ENCODE measurements at regions not wholly inside any gene's neighbourhood (a gene's known extent, or its start where the extent isn't known, plus 50 kb on each side); places are given as distances from the start of the nearest gene placed in this dataset.

DNA sequence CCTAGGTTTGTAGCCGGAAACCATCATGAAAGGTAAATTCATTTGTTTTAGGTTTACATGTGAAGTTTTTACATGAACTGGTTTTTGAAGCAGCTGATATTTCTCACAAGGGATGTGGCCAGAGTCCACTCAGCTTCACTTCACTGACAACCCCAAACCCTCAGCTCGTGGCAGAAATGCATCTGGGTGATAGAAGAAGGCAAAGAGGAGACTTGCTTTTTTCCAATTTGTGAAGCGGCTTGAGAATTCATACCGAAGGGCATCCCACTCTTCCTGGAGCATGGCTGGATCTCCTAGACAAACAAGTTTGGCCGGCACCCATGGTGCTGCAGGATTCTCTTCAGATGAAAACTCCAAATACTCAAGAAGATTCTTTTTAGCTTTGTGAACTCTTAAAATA lies 392.8 kb upstream of the CNR1 start:
- DNase-seq: no peak

DNA sequence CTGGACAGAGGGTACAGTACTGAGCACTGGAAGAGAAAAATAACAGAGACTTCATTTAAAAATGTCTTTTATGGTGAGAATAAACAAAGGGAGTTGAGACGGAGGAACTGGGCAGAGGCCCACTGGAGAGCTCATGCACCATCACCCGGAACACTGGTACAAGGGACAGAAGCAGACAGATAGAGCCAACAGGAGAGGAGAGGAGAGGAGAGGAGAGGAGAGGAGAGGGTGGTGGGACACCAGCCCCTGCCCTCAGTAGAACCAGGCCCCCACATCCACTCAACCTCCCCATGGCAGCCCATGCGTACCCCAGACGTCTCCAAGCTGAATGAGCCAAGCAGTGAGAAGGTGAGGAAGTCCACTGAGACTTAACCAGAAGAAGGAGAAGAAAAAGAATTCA lies 390.5 kb upstream of the CNR1 start:
- no peak for DNase-seq

GRCh38 chr6:88548891-88549505 lies 382.9 kb upstream of the CNR1 start:
- no peak for DNase-seq

- no peak for DNase-seq
Measured at GRCh38 chr6:88547768-88548167, 381.6 kb upstream of the CNR1 start.

DNA sequence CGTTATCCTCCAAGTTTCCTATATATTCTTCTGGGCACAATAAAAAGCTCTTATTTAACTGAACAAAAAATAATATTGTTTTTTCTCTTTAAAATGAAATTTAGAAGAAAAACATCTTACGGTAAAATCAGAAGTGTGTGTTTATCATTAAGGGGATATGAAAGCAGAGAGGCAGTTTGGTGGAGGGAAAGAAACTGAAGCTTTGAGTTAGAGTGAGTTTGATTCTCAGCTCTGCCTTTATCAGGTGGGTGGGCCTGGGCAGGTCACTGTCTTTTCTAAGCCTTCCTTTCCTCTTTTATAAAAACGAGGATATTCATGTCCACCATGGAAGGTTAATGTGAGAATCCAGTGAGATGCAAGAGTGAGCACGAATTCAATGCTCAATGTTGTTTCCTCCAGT lies 379.8 kb upstream of the CNR1 start:
- DNase-seq: no peak

DNA sequence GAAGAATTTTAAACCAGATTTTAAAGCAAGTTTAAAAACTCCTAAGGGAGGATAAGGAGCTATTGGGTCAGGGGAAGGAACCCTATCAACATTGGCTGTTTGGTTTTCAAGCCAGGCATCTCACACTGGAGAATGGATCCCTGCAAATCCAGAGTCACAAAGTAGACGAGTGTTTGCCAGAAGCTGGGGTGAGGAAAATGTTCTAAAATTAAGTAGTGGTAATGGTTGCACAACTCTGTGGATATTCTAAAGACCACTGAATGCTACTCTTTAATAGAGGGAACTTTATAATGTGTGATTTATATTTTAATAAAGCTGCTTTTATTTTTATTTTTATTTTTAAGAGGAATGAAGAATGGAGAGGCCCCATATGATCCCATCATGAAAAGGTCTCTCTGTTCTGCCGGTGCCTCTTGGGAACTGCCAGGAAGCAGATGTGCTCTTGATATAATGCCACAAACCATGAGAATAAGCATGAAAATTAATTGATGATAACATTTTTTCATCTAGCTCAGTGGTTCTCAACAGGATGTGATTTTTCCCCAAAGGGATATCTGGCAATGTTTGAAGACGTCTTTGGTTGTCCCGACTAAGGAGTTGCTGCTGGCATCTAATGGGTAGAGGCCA lies 379.0 kb upstream of the CNR1 start:
- DNase-seq: no peak

DNA sequence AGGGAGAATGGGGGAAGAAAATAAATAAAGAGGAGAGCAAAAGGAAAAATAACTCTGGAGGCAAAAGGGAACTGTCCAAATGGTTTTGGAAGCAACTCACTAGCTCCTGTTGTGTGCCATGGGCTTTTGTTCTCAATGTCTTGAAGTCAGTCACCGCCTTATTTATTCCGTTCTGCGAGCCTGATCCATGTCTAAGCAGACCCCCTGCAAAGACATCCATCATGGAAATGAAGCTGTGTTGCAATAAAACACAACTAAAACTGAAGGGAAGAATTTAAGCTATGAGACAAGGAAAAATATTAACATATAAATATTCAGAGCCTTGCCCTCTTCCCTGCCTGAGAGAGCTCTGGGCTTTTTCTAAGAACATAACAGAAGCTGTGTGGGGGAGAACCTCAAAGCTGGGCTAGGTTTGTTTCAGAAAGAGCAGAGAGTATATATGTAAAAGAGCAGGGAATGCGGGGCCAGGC lies 373.2 kb upstream of the CNR1 start:
- no peak for DNase-seq

DNA sequence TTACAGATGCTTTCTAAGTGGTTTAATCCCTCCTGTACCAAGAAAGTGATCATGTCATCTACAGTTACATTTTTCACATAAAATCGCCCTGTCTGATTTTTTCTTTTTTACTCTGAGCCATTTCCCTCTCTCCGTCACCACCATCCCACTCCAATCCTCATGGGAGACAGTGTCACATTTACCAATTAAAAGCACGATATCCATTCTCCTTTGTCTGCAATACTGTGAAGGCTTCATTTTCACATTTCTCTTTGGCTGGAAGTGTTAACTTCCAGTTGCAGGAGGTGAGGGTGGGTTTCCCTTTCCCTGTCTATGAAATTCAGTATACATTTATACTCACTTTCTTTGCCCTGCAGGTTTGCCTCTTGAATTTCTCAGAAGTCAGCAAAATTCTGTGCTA lies 372.7 kb upstream of the CNR1 start:
- DNase-seq: no peak

DNA sequence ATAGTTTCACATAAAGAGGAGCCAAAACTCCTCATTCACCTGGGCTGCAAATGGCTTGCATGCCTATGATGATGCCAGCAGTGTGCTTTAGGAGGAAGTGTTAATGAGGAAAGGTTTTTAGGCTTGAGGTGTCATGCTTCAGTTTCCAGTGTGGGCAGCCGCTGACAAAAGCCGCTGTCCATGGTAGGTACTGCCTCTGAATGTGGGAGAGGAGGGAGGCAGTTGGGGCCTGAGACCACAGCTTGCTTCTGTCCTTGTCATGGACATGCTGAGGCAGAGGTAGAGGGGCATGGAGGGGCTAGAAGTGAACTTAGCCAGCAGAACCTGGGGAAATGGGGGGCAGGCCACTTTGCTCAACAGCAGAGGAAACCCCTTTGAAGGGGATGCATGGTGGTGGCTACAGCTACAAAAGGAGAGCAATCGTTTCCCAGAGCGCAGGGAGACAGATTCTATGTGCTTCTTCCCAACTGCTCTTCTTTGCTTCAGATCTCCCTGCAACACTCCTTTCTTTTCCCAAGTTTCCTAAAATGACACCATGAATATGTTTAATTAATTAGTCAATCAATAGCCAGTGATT lies 372.1 kb upstream of the CNR1 start:
- no peak for DNase-seq

- DNase-seq: no peak
Measured at GRCh38 chr6:88536071-88536625, 370.0 kb upstream of the CNR1 start.

DNA sequence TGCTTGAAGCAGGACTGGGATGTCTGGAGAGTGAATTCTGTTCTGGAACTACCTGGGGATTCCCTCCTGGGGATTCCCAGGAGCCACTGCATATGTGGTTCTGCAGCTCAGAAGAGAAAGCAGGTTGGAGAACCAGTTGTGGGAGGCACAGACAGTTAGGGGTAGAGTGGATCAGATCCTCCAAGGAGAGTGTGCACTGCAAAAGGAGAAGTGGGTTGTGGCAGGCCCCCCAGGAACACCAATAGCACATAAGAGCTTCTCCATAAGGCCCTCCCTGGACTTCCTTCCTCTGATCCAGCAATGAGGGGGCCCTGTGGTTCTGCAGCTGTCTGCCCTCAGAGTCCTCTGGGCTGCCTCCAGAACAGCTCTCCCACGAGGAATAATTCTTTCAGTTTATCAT lies 369.2 kb upstream of the CNR1 start:
- DNase-seq: no peak

DNA sequence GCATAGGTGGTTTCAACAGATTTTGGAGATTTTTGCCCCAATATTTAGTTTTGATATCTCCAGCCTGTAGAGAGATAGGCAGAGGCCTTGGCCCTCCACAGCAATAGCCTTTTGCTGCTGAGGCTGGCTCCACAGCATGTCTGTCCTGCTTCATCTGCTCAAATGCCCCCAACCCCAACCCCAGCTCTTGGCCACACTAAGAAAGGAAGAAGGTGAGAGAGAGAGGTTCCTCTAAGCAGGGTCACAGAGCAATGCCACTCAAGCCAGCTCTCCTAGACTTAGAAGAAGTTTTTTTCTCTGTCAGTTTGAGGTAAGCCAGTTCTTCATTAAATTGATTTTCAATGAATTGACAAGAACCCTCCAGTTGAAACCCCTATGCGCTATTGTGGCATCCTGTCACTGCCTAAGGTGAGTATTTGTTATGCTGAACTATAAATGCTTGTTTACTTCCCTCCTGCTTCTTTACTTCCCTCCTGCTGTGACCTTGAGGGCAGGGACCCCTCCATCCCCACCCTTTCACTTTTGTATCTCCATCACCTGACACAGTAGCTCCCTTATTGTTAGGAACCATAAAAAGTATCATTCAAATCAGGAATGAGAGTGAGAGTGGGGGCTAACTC lies 366.2 kb upstream of the CNR1 start:
- no peak for DNase-seq

DNA sequence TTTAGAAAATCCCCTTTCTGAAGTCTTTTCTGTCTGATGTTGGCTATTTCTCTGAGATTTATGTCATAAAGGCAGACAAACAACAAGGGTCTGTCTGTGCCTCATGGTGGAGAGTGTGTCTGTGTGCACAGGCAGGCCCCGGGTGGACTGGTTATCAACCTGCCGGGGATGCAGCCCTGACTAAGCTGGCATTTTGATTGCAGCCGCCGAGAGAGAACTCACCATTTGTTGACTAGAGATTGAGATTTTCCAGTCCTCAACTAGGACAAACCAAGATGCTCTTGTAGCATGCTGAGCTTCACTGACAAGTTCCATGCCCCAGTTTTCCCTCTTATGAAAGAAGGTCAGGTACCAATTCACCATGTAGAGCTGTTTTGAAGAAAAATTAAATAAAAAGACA lies 363.6 kb upstream of the CNR1 start:
- no peak for DNase-seq

DNA sequence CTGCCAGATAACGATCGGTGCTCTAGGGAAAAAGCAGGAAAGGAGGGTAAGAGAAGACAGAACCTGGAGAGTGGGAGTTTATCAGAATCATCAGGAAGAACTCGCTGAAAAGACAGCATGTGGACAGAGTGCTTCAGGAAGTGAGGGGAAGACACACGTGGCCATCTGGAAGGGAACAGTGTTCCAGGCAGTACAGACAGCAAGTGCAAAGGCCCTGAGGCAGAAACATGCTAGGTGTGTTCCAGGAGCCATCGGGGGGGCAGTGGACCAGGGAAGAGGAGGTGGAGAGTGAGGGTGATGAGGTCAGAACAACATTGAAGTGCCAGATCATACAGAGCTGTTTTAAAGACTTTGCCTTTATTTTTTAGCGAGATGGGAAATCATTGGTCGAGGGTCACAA lies 354.3 kb upstream of the CNR1 start:
- DNase-seq: no peak

DNA sequence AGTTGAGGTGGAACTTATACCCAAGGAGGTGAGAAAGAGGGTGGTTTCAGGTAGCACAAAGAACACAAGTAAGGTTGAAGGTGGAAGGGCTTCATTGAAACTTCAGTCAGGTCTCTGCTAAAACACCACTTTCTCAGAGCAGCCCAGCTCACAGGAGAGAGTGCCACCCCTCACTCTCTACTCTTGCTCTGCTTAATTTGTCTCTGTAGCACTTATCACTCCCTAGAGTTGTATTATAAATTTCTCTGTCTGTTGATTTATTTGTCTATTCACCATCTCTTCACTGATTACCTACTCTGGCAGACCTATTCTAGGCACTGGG lies 353.8 kb upstream of the CNR1 start:
- DNase-seq: no peak

DNA sequence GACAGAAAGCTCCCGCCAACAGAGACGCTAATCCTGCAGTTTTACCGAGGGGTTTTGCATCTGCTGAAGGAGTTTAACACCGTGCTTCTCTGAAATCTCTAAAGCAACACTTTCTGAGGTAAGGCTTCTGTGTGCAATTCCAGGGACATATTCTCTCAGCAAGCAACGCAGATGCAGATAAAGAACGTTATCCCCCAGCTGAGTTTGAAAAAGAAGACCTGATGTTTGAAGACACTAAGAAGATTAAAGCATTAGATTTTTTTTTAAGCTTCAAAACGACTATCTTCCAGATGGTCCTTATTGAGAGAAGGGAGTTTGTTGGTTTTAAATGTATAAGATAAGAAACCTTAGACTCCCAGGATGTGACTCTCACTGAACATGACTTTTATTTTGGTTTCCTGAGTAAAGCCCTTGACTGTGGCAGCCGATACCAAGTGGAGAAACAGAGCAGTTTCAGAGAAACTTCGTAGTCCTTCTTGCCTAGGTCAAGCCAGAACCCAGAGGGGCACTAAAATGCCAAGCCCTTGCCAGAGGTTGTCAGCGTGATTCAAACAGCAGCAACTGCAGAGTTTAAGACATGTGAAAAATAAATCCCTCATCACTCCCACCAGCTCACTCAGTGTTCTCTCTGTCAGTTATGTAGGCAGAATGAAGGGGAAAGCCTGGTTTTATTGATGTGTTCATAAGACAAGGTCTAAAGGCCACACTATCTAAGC lies 353.3 kb upstream of the CNR1 start:
- no peak for DNase-seq

- DNase-seq: no peak
Measured at GRCh38 chr6:88517737-88518136, 351.6 kb upstream of the CNR1 start.

- no peak for DNase-seq
Measured at GRCh38 chr6:88513920-88514319, 347.8 kb upstream of the CNR1 start.

- DNase-seq: no peak
Measured at GRCh38 chr6:88513471-88513870, 347.3 kb upstream of the CNR1 start.

GRCh38 chr6:88512951-88513350 lies 346.8 kb upstream of the CNR1 start:
- DNase-seq: no peak

GRCh38 chr6:88502391-88502790 lies 336.2 kb upstream of the CNR1 start:
- no peak for DNase-seq

DNA sequence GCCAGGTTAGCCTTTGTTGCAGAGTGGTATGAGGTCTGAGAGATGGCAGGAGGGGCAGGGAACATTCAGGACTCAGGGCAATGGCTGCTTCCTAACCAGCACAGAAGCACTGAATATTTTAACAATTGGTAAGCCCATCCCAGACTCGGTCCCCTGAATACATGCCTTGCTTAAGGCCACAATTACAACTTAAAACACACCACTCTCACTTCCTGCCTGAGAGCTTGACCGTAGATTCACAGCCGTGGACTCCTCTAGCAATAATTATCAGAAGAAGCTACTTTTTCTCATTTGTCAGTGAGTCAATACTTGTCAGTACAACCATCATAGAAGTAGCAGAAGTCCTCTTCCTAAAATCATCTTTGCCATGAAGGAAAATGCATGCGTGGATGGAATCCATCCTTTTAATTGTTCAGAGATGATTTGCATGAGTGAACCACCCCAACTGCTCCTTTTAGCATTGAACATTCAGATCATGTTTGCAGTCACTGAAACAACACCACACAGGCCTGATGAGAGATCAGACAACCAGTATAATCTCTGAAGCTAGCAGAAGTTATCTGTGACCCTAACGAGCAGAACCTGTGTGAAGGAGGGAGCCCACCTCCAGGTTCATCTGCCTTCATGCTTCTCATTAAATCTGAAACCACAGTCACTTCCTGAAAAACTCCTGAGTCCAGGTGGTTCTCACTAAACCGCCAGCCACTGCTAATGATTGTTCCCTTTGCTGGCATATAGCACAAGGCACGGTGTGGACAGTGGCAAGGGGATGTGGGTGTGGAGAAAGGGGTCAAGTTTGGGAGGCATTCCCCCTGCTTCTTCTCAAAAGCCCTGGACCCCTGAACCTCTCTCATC lies 333.9 kb upstream of the CNR1 start:
- no peak for DNase-seq

- no peak for DNase-seq
Measured at GRCh38 chr6:88499436-88499835, 333.3 kb upstream of the CNR1 start.

All from stimulated activated CD8-positive, alpha-beta memory T cell treated with anti-CD3 and anti-CD28 coated beads, Interleukin-4, amount 100 ng/mL, for 48 hours (primary cell).